Activated naive CD4-positive, alpha-beta T cell treated with anti-CD3 and anti-CD28 coated beads, Interleukin-2, amount 10 ng/mL, durations not matched to agents 7 days and 5 days (primary cell): ENCODE measurements at regions not wholly inside any gene's neighbourhood (a gene's known extent, or its start where the extent isn't known, plus 50 kb on each side); places are given as distances from the start of the nearest gene placed in this dataset.
"Not testable (repeated sequence)": the region's sequence is repeated elsewhere in the genome, so short reads cannot be mapped to it uniquely, and the experiment has no call there.

Experiments
- CTCF ChIA-PET: fragments of 350-600 bp; sonication (Branson Sonifier 250); formaldehyde crosslinking; loops from one replicate; lab custom pipeline; 2021; ENCODE audit warnings: antibody characterized with exemption; lab: Charles Lee
- DNase-seq: peaks from one replicate; pipeline ENCODE4 v3.0.0-alpha.2; 2020
- H3K27ac Mint-ChIP-seq: one replicate; pipeline ENCODE4 v1.8.0; 2021; ENCODE audit warnings: mild to moderate bottlenecking, moderate library complexity, mixed read lengths
- H3K27me3 Mint-ChIP-seq: one replicate; pipeline ENCODE4 v1.8.0; 2021; ENCODE audit warnings: mild to moderate bottlenecking, mixed read lengths
- H3K36me3 Mint-ChIP-seq: one replicate; pipeline ENCODE4 v1.8.0; 2021; ENCODE audit warnings: mixed read lengths
- H3K4me1 Mint-ChIP-seq: one replicate; pipeline ENCODE4 v1.8.0; 2021; ENCODE audit warnings: mixed read lengths
- H3K4me3 Mint-ChIP-seq: one replicate; pipeline ENCODE4 v1.8.0; 2021; ENCODE audit warnings: mild to moderate bottlenecking, moderate library complexity, mixed read lengths
- H3K9me3 Mint-ChIP-seq: one replicate; pipeline ENCODE4 v1.8.0; 2021; ENCODE audit warnings: mixed read lengths

- DNase-seq, H3K27me3 Mint-ChIP-seq, H3K36me3 Mint-ChIP-seq, H3K9me3 Mint-ChIP-seq, H3K4me1 Mint-ChIP-seq, H3K27ac Mint-ChIP-seq, CTCF ChIA-PET, H3K4me3 Mint-ChIP-seq: not testable (repeated sequence)
Measured at GRCh38 chrX:134045372-134045771, 60.0 kb upstream of the GPC3 start.

- H3K4me1 Mint-ChIP-seq, H3K27ac Mint-ChIP-seq, H3K4me3 Mint-ChIP-seq, CTCF ChIA-PET, H3K27me3 Mint-ChIP-seq, H3K36me3 Mint-ChIP-seq, H3K9me3 Mint-ChIP-seq, DNase-seq: not testable (repeated sequence)
Measured at GRCh38 chrX:134067107-134067506, 81.7 kb upstream of the GPC3 start.

- H3K9me3 Mint-ChIP-seq, H3K27me3 Mint-ChIP-seq, H3K4me3 Mint-ChIP-seq, H3K36me3 Mint-ChIP-seq, DNase-seq, CTCF ChIA-PET, H3K27ac Mint-ChIP-seq, H3K4me1 Mint-ChIP-seq: not testable (repeated sequence)
Measured at GRCh38 chrX:134071899-134072298, 86.5 kb upstream of the GPC3 start.

GRCh38 chrX:134073341-134073740, 87.9 kb upstream of the GPC3 start:
- CTCF ChIA-PET = no interaction called here
- Mint-ChIP-seq H3K27me3 (no peaks in the 10 kb centered on the region), H3K9me3 (no peaks in the 10 kb centered on the region), H3K4me3 (no peak overlapping the region), H3K27ac (no peak overlapping the region), H3K36me3 (no peaks in the 10 kb centered on the region), H3K4me1 (no peaks in the 10 kb centered on the region)
- DNase-seq = no peak

GRCh38 chrX:134074151-134074550, 88.8 kb upstream of the GPC3 start:
- Mint-ChIP-seq H3K27me3 (no peaks in the 10 kb centered on the region), H3K9me3 (no peaks in the 10 kb centered on the region), H3K4me3 (no peak overlapping the region), H3K36me3 (no peaks in the 10 kb centered on the region), H3K27ac (no peak overlapping the region), H3K4me1 (no peaks in the 10 kb centered on the region)
- CTCF ChIA-PET = no interaction called here
- no peak for DNase-seq

- H3K27ac Mint-ChIP-seq = no peak overlapping the region
- DNase-seq = no peak
- no peaks in the 10 kb centered on the region for H3K27me3 Mint-ChIP-seq
- no peak overlapping the region for H3K4me3 Mint-ChIP-seq
- H3K36me3 Mint-ChIP-seq = no peaks in the 10 kb centered on the region
- H3K9me3 Mint-ChIP-seq = no peaks in the 10 kb centered on the region
- no peaks in the 10 kb centered on the region for H3K4me1 Mint-ChIP-seq
- CTCF ChIA-PET = no interaction called here
Measured at GRCh38 chrX:134075894-134076718, 90.7 kb upstream of the GPC3 start.

- Mint-ChIP-seq H3K4me3 (no peak overlapping the region), H3K9me3 (peaks cover 5% of the 10 kb centered on the region), H3K4me1 (no peaks in the 10 kb centered on the region), H3K27ac (no peak overlapping the region), H3K27me3 (no peaks in the 10 kb centered on the region), H3K36me3 (no peaks in the 10 kb centered on the region)
- CTCF ChIA-PET = no interaction called here
- DNase-seq = no peak
Measured at GRCh38 chrX:134095366-134095765, 110.0 kb upstream of the GPC3 start.

GRCh38 chrX:134101636-134102035, 116.2 kb upstream of the GPC3 start:
- no peaks in the 10 kb centered on the region for H3K4me1 Mint-ChIP-seq
- CTCF ChIA-PET = no interaction called here
- H3K9me3 Mint-ChIP-seq = peaks cover 5% of the 10 kb centered on the region
- no peak for DNase-seq
- no peaks in the 10 kb centered on the region for H3K27me3 Mint-ChIP-seq
- no peak overlapping the region for H3K4me3 Mint-ChIP-seq
- H3K36me3 Mint-ChIP-seq = no peaks in the 10 kb centered on the region
- H3K27ac Mint-ChIP-seq = no peak overlapping the region

- no peaks in the 10 kb centered on the region for H3K27me3 Mint-ChIP-seq
Measured at GRCh38 chrX:134115270-134115669, 121.7 kb upstream of the CCDC160 start.

GRCh38 chrX:134137341-134137740, 99.6 kb upstream of the CCDC160 start:
- no peak overlapping the region for H3K4me3 Mint-ChIP-seq
- no peaks in the 10 kb centered on the region for H3K4me1 Mint-ChIP-seq
- no peak overlapping the region for H3K27ac Mint-ChIP-seq
- no peak for DNase-seq
- no peaks in the 10 kb centered on the region for H3K9me3 Mint-ChIP-seq
- CTCF ChIA-PET = no interaction called here
- H3K27me3 Mint-ChIP-seq = peaks cover 3% of the 10 kb centered on the region
- no peaks in the 10 kb centered on the region for H3K36me3 Mint-ChIP-seq

More at GRCh38 chrX:134115270-134115669, 121.7 kb upstream of the CCDC160 start:
- Mint-ChIP-seq H3K27ac (no peak overlapping the region), H3K9me3 (peaks cover 4% of the 10 kb centered on the region), H3K4me3 (no peak overlapping the region), H3K4me1 (peaks cover 11% of the 10 kb centered on the region), H3K36me3 (no peaks in the 10 kb centered on the region)
- CTCF ChIA-PET = no interaction called here
- no peak for DNase-seq

GRCh38 chrX:134139090-134139489, 97.9 kb upstream of the CCDC160 start:
- DNase-seq = no peak
- H3K36me3 Mint-ChIP-seq = no peaks in the 10 kb centered on the region
- no peak overlapping the region for H3K4me3 Mint-ChIP-seq
- H3K9me3 Mint-ChIP-seq = no peaks in the 10 kb centered on the region
- peaks cover 1% of the 10 kb centered on the region for H3K4me1 Mint-ChIP-seq
- peaks cover 3% of the 10 kb centered on the region for H3K27me3 Mint-ChIP-seq
- no peak overlapping the region for H3K27ac Mint-ChIP-seq
- CTCF ChIA-PET = no interaction called here

- Mint-ChIP-seq H3K4me3 (no peak overlapping the region), H3K4me1 (peaks cover 5% of the 10 kb centered on the region), H3K27me3 (no peaks in the 10 kb centered on the region), H3K27ac (peak overlapping the region; percentile 80), H3K36me3 (no peaks in the 10 kb centered on the region), H3K9me3 (no peaks in the 10 kb centered on the region)
- CTCF ChIA-PET = interaction anchor here (0.7 to 3.4 kb wide), 8 partner anchors 15 to 395 kb away, joined by 3 to 14 read pairs (median 5); no protein-coding TSS in a partner anchor
- peak; percentile 24 for DNase-seq
Measured at GRCh38 chrX:134144231-134144630, 92.8 kb upstream of the CCDC160 start.

- H3K27ac Mint-ChIP-seq = no peak overlapping the region
- H3K4me3 Mint-ChIP-seq = no peak overlapping the region
Measured at GRCh38 chrX:134146493-134146892, 90.5 kb upstream of the CCDC160 start.

GRCh38 chrX:134148172-134148692, 88.8 kb upstream of the CCDC160 start:
- Mint-ChIP-seq H3K36me3 (peaks cover 2% of the 10 kb centered on the region), H3K27ac (no peak overlapping the region), H3K9me3 (no peaks in the 10 kb centered on the region), H3K27me3 (no peaks in the 10 kb centered on the region), H3K4me1 (peaks cover 5% of the 10 kb centered on the region), H3K4me3 (no peak overlapping the region)
- no peak for DNase-seq
- CTCF ChIA-PET = interaction anchor here (1.0 kb wide), 1 partner anchor 106 kb away, joined by 3 read pairs; no protein-coding TSS in a partner anchor

More at GRCh38 chrX:134146493-134146892, 90.5 kb upstream of the CCDC160 start:
- Mint-ChIP-seq H3K36me3 (peaks cover 2% of the 10 kb centered on the region), H3K9me3 (no peaks in the 10 kb centered on the region), H3K27me3 (no peaks in the 10 kb centered on the region), H3K4me1 (peaks cover 5% of the 10 kb centered on the region)
- DNase-seq = no peak
- CTCF ChIA-PET = no interaction called here
